ENCODE measurements at regions not wholly inside any gene's neighbourhood (a gene's known extent, or its start where the extent isn't known, plus 50 kb on each side); places are given as distances from the start of the nearest gene placed in this dataset.

DNA sequence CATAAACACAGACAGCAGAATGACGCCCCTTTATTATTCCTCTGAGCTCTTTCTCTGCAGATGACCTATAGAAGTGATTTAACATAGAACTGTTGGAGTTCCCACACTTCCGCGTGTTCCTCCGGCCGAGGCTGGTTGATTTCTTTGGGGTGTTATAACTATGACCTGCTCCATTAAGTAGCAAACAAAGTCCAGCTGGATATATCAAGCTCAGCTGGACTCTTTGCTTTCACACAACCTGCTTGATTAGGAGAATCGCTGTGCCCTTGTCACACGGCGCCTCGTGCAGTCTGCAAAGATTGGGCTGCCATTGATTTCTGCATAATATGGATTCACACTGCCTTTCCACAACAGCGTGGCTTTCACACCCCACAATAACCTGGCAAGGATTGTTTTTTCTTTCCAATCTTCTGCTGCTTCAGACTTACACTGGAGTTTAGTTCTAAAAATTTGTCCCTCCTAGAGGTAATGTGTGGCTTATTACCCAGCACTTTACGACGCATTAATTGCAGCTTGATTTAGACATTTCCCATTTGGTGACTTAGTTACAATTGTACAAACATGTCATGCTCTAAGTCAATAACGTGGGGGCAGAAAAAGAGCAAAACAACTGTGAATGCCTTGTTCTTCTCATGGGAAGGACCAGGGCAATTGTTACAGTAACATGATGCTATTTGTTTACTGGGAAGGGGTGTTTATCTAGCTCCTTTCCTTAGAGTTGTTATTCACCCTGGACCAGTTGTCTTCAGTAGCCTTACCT, 485.7 kb downstream of the TXNL1 start:
- TF ChIP-seq, protein P1, sequence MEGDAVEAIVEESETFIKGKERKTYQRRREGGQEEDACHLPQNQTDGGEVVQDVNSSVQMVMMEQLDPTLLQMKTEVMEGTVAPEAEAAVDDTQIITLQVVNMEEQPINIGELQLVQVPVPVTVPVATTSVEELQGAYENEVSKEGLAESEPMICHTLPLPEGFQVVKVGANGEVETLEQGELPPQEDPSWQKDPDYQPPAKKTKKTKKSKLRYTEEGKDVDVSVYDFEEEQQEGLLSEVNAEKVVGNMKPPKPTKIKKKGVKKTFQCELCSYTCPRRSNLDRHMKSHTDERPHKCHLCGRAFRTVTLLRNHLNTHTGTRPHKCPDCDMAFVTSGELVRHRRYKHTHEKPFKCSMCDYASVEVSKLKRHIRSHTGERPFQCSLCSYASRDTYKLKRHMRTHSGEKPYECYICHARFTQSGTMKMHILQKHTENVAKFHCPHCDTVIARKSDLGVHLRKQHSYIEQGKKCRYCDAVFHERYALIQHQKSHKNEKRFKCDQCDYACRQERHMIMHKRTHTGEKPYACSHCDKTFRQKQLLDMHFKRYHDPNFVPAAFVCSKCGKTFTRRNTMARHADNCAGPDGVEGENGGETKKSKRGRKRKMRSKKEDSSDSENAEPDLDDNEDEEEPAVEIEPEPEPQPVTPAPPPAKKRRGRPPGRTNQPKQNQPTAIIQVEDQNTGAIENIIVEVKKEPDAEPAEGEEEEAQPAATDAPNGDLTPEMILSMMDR (conservative IDR thresholded peaks at IDR 0.05 in 1 of 2, IDR thresholded peaks at IDR 0.05 in 1 of 2; ENCODE audit: low read depth in 1 of 2, low read length in 2 of 2), result no peak
- no peak for TF ChIP-seq EZH2 (IDR thresholded peaks at IDR 0.05; ENCODE audit: low read length, missing control alignments)

Measured in fibroblast of lung (primary cell).